IPS-20b (cell line): ENCODE measurements at regions not wholly inside any gene's neighbourhood (a gene's known extent, or its start where the extent isn't known, plus 50 kb on each side); places are given as distances from the start of the nearest gene placed in this dataset.

Experiments used
- H3K27ac ChIP-seq: one replicate; pipeline ENCODE4 v1.5.1; 2013; ENCODE audit warnings: low read length
- H3K27me3 ChIP-seq: 2 replicates; pipeline ENCODE4 v1.6.1; 2013; ENCODE audit warnings: mild to moderate bottlenecking, low read length, inconsistent platforms; ENCODE audit not compliant: insufficient read depth
- H3K36me3 ChIP-seq: 2 replicates; pipeline ENCODE4 v1.6.1; 2013; ENCODE audit warnings: low read depth, mild to moderate bottlenecking, inconsistent platforms, low read length, moderate library complexity; ENCODE audit not compliant: insufficient read depth
- H3K4me1 ChIP-seq: 2 replicates; pipeline ENCODE4 v1.6.1; 2013; ENCODE audit warnings: mild to moderate bottlenecking, control low read depth, inconsistent platforms, low read length, moderate library complexity; ENCODE audit not compliant: insufficient read depth
- H3K4me3 ChIP-seq: 2 replicates; pipeline ENCODE4 v1.5.1; 2013; ENCODE audit warnings: mild to moderate bottlenecking, low read length, inconsistent platforms
- H3K9ac ChIP-seq: 2 replicates; pipeline ENCODE4 v1.6.1; 2013; ENCODE audit warnings: low read depth, mild to moderate bottlenecking, inconsistent platforms, low read length, moderate library complexity
- H3K9me3 ChIP-seq: 2 replicates; pipeline ENCODE4 v1.6.1; 2013; ENCODE audit warnings: mild to moderate bottlenecking, low read depth, low read length, inconsistent platforms; ENCODE audit not compliant: insufficient read depth

DNA sequence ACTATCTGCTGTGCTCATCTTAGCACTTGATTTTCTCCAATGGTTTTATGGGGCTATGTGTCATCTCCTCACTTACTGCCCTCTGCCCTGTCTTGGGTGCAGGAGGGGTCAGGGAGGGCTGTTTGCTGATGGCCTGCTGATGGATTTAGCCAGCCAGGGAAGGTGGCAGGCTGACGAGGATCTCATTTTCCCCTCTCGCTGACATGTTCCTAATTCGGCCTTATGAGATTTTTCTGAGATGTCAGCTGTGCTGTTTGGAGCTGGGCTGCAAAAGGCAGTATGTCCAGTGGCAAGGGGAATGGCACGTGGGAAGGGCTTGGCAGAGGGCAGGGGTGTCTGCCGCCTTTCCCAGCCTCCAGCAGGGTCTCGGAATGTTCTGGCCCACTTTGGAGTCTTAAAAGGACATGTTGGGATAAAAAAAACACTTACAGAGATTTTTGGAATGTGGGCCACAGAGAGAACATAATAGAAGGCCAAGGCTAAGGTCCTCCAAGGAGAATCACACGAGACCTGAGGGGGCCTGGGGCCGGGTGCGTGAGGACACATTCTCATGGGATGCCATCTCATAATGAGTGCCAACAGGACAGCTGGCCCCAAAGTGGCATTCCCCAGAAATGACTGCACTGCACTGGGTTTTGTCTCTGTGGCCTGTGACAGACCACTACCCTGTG, 303.8 kb downstream of the TLE3 start:
- Histone ChIP-seq H3K36me3 (no peaks in the 10 kb centered on the region), H3K9me3 (no peaks in the 10 kb centered on the region), H3K27ac (no peak overlapping the region), H3K4me1 (peaks cover 8% of the 10 kb centered on the region; the same call in 1 of the 2 replicates), H3K27me3 (no peaks in the 10 kb centered on the region), H3K9ac (no peak overlapping the region), H3K4me3 (no peak overlapping the region)

- H3K27ac ChIP-seq: no peak overlapping the region
Observed at GRCh38 chr15:69794645-69795469, 302.9 kb downstream of the TLE3 start.

GRCh38 chr15:69795601-69796000, 302.1 kb downstream of the TLE3 start:
- Histone ChIP-seq H3K9ac (no peak overlapping the region), H3K27me3 (no peaks in the 10 kb centered on the region), H3K4me1 (peaks cover 8% of the 10 kb centered on the region; the same call in 1 of the 2 replicates), H3K9me3 (no peaks in the 10 kb centered on the region), H3K4me3 (no peak overlapping the region), H3K27ac (no peak overlapping the region), H3K36me3 (no peaks in the 10 kb centered on the region)

More at GRCh38 chr15:69794645-69795469, 302.9 kb downstream of the TLE3 start:
- Histone ChIP-seq H3K4me3 (no peak overlapping the region), H3K4me1 (peaks cover 8% of the 10 kb centered on the region; the same call in 1 of the 2 replicates), H3K36me3 (no peaks in the 10 kb centered on the region), H3K9ac (no peak overlapping the region), H3K27me3 (no peaks in the 10 kb centered on the region), H3K9me3 (no peaks in the 10 kb centered on the region)

GRCh38 chr15:69797051-69797595, 300.6 kb downstream of the TLE3 start:
- Histone ChIP-seq H3K9ac (no peak overlapping the region), H3K27ac (no peak overlapping the region), H3K9me3 (no peaks in the 10 kb centered on the region), H3K4me3 (no peak overlapping the region), H3K4me1 (peaks cover 8% of the 10 kb centered on the region; the same call in 1 of the 2 replicates), H3K27me3 (no peaks in the 10 kb centered on the region), H3K36me3 (no peaks in the 10 kb centered on the region)

- Histone ChIP-seq H3K9ac (no peak overlapping the region), H3K27ac (no peak overlapping the region), H3K27me3 (no peaks in the 10 kb centered on the region), H3K4me3 (no peak overlapping the region), H3K36me3 (no peaks in the 10 kb centered on the region), H3K9me3 (no peaks in the 10 kb centered on the region), H3K4me1 (peaks cover 8% of the 10 kb centered on the region; the same call in 1 of the 2 replicates)
Observed at GRCh38 chr15:69797615-69798014, 300.1 kb downstream of the TLE3 start.

DNA sequence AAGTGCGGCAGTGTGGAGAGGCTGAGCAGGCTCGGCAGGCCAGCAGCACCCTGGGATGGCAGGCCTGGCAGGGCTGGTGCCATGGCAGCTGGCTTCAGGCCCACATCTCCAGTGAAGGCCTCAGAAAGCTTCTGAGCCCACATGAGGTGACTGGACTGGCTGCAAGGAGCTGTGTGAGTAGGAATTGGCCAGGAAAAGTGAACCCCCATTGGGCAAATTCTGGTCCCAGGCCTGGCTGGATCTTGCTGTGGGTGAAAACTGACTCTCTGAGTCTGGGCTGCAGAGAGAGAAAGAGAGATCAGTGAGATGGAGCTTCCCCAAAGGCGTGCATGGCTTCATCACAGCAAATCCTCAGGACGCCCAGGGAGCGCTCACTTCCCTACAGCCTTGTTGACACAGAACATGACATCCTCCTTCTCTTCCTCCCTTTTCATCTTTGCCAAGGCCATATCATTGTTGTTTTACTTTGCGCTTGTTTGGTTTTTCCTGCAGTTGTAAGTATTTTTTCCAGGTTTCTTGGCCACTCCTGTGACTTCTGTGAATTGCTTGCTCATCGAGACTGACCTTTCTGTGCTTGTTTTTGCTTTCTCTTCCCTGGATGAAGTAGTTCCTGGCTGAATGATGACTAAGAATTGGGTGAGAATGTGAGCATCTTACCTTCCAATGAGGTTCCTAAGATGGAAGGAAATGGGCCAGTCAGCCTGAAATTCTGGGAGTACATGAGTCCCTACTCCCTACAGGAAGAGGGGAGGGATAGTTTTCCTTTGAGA, 299.1 kb downstream of the TLE3 start:
- no peaks in the 10 kb centered on the region for H3K9me3 ChIP-seq
- no peak overlapping the region for H3K4me3 ChIP-seq
- no peak overlapping the region for H3K9ac ChIP-seq
- no peaks in the 10 kb centered on the region for H3K36me3 ChIP-seq
- H3K27ac ChIP-seq: no peak overlapping the region
- peaks cover 8% of the 10 kb centered on the region; the same call in 1 of the 2 replicates for H3K4me1 ChIP-seq
- no peaks in the 10 kb centered on the region for H3K27me3 ChIP-seq

GRCh38 chr15:69801144-69801543, 296.6 kb downstream of the TLE3 start:
- Histone ChIP-seq H3K36me3 (no peaks in the 10 kb centered on the region), H3K4me3 (no peak overlapping the region), H3K27ac (no peak overlapping the region), H3K4me1 (no peaks in the 10 kb centered on the region), H3K27me3 (no peaks in the 10 kb centered on the region), H3K9ac (no peak overlapping the region), H3K9me3 (no peaks in the 10 kb centered on the region)

GRCh38 chr15:69802432-69802831, 295.3 kb downstream of the TLE3 start:
- Histone ChIP-seq H3K27me3 (no peaks in the 10 kb centered on the region), H3K9me3 (no peaks in the 10 kb centered on the region), H3K9ac (no peak overlapping the region), H3K4me3 (no peak overlapping the region), H3K4me1 (no peaks in the 10 kb centered on the region; the same call in 1 of the 2 replicates), H3K36me3 (no peaks in the 10 kb centered on the region), H3K27ac (no peak overlapping the region)

GRCh38 chr15:69804786-69805185, 292.9 kb downstream of the TLE3 start:
- Histone ChIP-seq H3K4me3 (no peak overlapping the region), H3K27me3 (no peaks in the 10 kb centered on the region), H3K36me3 (no peaks in the 10 kb centered on the region), H3K9ac (no peak overlapping the region), H3K9me3 (no peaks in the 10 kb centered on the region), H3K4me1 (no peaks in the 10 kb centered on the region; the same call in 1 of the 2 replicates), H3K27ac (no peak overlapping the region)

- Histone ChIP-seq H3K27ac (no peak overlapping the region), H3K4me1 (no peaks in the 10 kb centered on the region; the same call in 1 of the 2 replicates), H3K4me3 (no peak overlapping the region), H3K36me3 (no peaks in the 10 kb centered on the region), H3K27me3 (no peaks in the 10 kb centered on the region), H3K9ac (no peak overlapping the region), H3K9me3 (no peaks in the 10 kb centered on the region)
Observed at GRCh38 chr15:69805248-69805953, 292.3 kb downstream of the TLE3 start.
